C4-2B (cell line): ENCODE measurements at regions not wholly inside any gene's neighbourhood (a gene's known extent, or its start where the extent isn't known, plus 50 kb on each side); places are given as distances from the start of the nearest gene placed in this dataset.

Source experiments
- ZFX ChIP-seq: fragments of 450-650 bp; IDR thresholded peaks from 2 replicates; pipeline ENCODE4 v1.6.1; 2017
- TF ChIP-seq, protein P1 (sequence below): fragments of 450-650 bp; conservative IDR thresholded peaks from 2 replicates; pipeline ENCODE4 v1.5.1; 2017; ENCODE audit warnings: mild to moderate bottlenecking

DNA sequence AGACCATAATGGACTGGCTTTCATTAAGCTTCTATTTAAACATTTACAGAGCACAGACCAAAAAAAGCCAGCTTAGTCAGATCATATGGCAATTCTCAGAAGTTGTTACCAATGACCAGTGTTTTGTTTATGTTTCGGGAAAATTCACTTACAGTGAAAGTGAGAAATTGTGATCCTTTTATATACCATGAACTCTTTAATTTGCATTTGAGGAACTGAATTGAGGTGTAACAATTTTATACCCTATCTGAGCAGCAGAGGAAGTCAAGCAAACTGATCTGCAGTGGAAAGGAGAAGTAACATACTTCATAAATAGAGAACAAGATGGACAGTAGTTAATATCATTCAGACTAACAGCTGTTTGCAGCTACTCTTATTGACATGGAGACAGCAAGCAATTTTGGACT, 97.1 kb downstream of the TMA16 start:
- TF ChIP-seq, protein P1, sequence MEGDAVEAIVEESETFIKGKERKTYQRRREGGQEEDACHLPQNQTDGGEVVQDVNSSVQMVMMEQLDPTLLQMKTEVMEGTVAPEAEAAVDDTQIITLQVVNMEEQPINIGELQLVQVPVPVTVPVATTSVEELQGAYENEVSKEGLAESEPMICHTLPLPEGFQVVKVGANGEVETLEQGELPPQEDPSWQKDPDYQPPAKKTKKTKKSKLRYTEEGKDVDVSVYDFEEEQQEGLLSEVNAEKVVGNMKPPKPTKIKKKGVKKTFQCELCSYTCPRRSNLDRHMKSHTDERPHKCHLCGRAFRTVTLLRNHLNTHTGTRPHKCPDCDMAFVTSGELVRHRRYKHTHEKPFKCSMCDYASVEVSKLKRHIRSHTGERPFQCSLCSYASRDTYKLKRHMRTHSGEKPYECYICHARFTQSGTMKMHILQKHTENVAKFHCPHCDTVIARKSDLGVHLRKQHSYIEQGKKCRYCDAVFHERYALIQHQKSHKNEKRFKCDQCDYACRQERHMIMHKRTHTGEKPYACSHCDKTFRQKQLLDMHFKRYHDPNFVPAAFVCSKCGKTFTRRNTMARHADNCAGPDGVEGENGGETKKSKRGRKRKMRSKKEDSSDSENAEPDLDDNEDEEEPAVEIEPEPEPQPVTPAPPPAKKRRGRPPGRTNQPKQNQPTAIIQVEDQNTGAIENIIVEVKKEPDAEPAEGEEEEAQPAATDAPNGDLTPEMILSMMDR, result no peak
- TF ChIP-seq ZFX, result no peak
